ENCODE measurements at regions not wholly inside any gene's neighbourhood (a gene's known extent, or its start where the extent isn't known, plus 50 kb on each side); places are given as distances from the start of the nearest gene placed in this dataset.

DNA sequence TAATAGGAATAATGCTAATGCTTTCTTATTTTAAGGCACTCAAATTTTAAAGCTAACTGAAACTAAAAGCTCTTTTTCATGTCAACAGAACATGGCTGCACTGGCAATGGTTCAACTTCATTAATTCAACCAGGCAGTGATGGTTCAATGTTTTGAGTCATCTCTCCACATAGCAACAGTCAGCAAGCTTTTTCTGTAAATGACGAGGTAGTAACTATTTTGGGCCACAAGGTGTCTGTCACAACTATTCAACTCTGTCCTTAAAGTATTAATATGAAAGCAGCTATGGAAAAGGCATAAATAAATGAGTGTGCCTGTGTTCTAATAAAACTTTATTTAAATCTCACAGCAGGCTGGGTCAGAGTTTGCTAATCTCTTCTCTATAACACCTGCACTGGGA, 1425.6 kb upstream of the PIK3C3 start:
- Histone ChIP-seq H3K9me3 (no peaks in the 10 kb centered on the region), H3K4me3 (no peak overlapping the region), H3K36me3 (no peaks in the 10 kb centered on the region), H3K27me3 (replicated peaks; ENCODE audit: insufficient read depth) (no peaks in the 10 kb centered on the region), H3K27ac (no peak overlapping the region), H3K4me1 (ENCODE audit: control insufficient read depth in 1 of 2, low read depth in 2 of 2) (no peaks in the 10 kb centered on the region)
- TF ChIP-seq, protein P1, sequence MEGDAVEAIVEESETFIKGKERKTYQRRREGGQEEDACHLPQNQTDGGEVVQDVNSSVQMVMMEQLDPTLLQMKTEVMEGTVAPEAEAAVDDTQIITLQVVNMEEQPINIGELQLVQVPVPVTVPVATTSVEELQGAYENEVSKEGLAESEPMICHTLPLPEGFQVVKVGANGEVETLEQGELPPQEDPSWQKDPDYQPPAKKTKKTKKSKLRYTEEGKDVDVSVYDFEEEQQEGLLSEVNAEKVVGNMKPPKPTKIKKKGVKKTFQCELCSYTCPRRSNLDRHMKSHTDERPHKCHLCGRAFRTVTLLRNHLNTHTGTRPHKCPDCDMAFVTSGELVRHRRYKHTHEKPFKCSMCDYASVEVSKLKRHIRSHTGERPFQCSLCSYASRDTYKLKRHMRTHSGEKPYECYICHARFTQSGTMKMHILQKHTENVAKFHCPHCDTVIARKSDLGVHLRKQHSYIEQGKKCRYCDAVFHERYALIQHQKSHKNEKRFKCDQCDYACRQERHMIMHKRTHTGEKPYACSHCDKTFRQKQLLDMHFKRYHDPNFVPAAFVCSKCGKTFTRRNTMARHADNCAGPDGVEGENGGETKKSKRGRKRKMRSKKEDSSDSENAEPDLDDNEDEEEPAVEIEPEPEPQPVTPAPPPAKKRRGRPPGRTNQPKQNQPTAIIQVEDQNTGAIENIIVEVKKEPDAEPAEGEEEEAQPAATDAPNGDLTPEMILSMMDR (IDR thresholded peaks at IDR 0.05) = no peak
- no peak for DNase-seq (ENCODE audit: low spot score)
- ATAC-seq (ENCODE audit: insufficient number of reproducible peaks, low FRiP score, low read depth) = no peak

DNA sequence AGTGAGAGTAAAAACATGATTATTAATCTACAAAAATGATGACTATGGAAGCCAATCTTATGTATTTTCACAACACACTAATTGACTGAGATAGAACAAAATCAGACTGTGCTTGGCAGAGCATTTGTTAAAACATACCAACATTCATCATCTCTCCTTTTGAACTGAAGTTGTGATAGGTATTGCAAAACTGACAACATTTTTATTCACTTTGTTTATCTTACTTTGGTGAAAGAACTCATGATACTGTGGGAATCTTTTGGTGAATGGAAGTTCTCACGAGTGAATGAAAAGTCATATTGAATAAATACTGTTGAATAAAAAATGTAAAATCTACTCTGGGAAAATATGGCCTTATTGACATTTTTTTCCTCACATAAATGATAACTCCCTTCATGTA, 1430.2 kb upstream of the PIK3C3 start:
- TF ChIP-seq, protein P1 (IDR thresholded peaks at IDR 0.05) = no peak
- ATAC-seq (ENCODE audit: insufficient number of reproducible peaks, low FRiP score, low read depth) (no peak), DNase-seq (ENCODE audit: low spot score) (no peak)
- Histone ChIP-seq H3K4me1 (ENCODE audit: control insufficient read depth in 1 of 2, low read depth in 2 of 2) (no peaks in the 10 kb centered on the region), H3K9me3 (no peaks in the 10 kb centered on the region), H3K36me3 (no peaks in the 10 kb centered on the region), H3K4me3 (no peak overlapping the region), H3K27me3 (replicated peaks; ENCODE audit: insufficient read depth) (no peaks in the 10 kb centered on the region), H3K27ac (no peak overlapping the region)

DNA sequence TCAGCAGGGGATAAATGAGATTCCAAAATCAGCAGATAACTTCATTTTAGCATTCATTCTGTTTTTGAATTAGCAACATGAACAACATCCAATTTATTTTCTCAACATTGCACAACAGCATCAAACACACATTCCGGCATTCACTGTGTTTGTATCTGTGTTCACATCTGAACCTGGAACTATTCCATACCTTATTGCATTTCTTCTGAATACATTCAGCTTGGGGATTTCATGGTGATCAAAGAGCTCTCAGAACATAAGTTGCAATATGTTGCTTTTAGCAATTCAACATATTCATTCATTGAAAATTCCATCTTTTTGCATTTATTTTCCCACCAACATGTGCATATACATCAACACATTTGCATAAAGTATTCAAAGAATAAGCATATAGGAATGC, 1431.7 kb upstream of the PIK3C3 start:
- DNase-seq (ENCODE audit: low spot score) = no peak
- TF ChIP-seq, protein P1 (IDR thresholded peaks at IDR 0.05) = no peak
- Histone ChIP-seq H3K27ac (no peak overlapping the region), H3K27me3 (replicated peaks; ENCODE audit: insufficient read depth) (no peaks in the 10 kb centered on the region), H3K4me3 (no peak overlapping the region), H3K36me3 (no peaks in the 10 kb centered on the region), H3K4me1 (ENCODE audit: control insufficient read depth in 1 of 2, low read depth in 2 of 2) (no peaks in the 10 kb centered on the region), H3K9me3 (no peaks in the 10 kb centered on the region)
- ATAC-seq (ENCODE audit: insufficient number of reproducible peaks, low FRiP score, low read depth) = no peak

DNA sequence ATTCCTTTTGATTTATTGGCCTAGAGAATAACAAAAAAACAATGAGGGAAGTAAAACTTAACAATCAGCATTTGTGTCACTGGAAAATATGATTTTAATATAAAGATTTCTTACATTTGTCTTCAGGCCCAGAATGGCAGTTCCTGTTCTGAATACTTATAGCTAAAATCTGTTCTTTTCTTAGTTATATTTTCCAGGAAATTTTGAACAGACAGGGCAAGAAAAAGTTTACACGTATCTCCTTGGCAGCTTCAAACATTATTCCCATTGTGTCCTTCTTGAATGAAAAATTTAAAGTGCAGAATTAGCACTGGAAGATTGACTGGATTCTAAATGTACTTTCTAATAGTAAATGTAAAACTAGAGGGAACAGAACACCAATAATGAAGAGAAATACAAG, 1454.0 kb upstream of the PIK3C3 start:
- Histone ChIP-seq H3K27ac (no peak overlapping the region), H3K27me3 (replicated peaks; ENCODE audit: insufficient read depth) (no peaks in the 10 kb centered on the region), H3K4me1 (ENCODE audit: control insufficient read depth in 1 of 2, low read depth in 2 of 2) (no peaks in the 10 kb centered on the region), H3K9me3 (no peaks in the 10 kb centered on the region), H3K36me3 (no peaks in the 10 kb centered on the region), H3K4me3 (no peak overlapping the region)
- DNase-seq (ENCODE audit: low spot score) = no peak
- TF ChIP-seq, protein P1 (IDR thresholded peaks at IDR 0.05) = no peak
- no peak for ATAC-seq (ENCODE audit: insufficient number of reproducible peaks, low FRiP score, low read depth)

DNA sequence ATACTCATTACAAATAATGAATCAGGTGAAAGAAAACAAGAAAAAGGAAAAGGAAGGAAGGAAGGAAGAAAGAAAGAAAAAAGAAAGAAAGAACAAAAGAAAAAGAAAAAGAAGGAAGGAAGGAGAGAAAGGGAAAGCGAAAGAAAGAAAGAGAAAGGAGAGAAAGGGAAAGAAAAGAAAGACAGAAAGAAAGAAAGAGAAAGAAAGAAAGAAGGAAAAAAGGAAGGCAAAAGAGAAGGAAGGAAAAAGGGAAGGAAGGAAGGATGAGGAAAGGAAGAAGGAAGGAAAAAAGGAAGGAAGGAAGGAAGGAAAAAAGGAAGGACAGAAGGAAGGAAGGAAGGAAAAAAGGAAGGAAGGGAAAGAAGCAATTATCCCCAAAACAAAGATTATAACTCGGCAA, 1460.4 kb upstream of the PIK3C3 start:
- ATAC-seq (ENCODE audit: insufficient number of reproducible peaks, low FRiP score, low read depth) (no peak), DNase-seq (ENCODE audit: low spot score) (no peak)
- no peaks in the 10 kb centered on the region for H3K36me3 ChIP-seq
- H3K4me3 ChIP-seq = no peak overlapping the region
- H3K27ac ChIP-seq = no peak overlapping the region
- no peaks in the 10 kb centered on the region for H3K4me1 ChIP-seq (ENCODE audit: control insufficient read depth in 1 of 2, low read depth in 2 of 2)
- H3K9me3 ChIP-seq = no peaks in the 10 kb centered on the region
- no peaks in the 10 kb centered on the region for H3K27me3 ChIP-seq (replicated peaks; ENCODE audit: insufficient read depth)
- TF ChIP-seq, protein P1 (IDR thresholded peaks at IDR 0.05) = no peak
